ENCODE measurements at regions not wholly inside any gene's neighbourhood (a gene's known extent, or its start where the extent isn't known, plus 50 kb on each side); places are given as distances from the start of the nearest gene placed in this dataset.
"Not testable (repeated sequence)": the region's sequence is repeated elsewhere in the genome, so short reads cannot be mapped to it uniquely, and the experiment has no call there.

GRCh38 chr1:94362466-94363058 lies 55.6 kb upstream of the ABCD3 start:
- peak; percentile 21 for FAIRE-seq

- FAIRE-seq: no peak
These were observed 59.3 kb upstream of the ABCD3 start for GRCh38 chr1:94358630-94359599.

- no peak for FAIRE-seq
These were observed 60.5 kb upstream of the ABCD3 start for GRCh38 chr1:94357661-94358060.

GRCh38 chr1:94355485-94355980 lies 62.7 kb upstream of the ABCD3 start:
- no peak for FAIRE-seq

GRCh38 chr1:94351481-94351880 lies 66.7 kb upstream of the ABCD3 start:
- no peak for FAIRE-seq

GRCh38 chr1:94350350-94350924 lies 67.8 kb upstream of the ABCD3 start:
- no peak for FAIRE-seq

- no peak for FAIRE-seq
These were observed 68.3 kb upstream of the ABCD3 start for GRCh38 chr1:94349853-94350252.

- not testable (repeated sequence) for FAIRE-seq
These were observed 69.8 kb upstream of the ABCD3 start for GRCh38 chr1:94348386-94348785.

GRCh38 chr1:94345148-94345721 lies 73.0 kb upstream of the ABCD3 start:
- FAIRE-seq: no peak

- FAIRE-seq: no peak
These were observed 75.8 kb upstream of the ABCD3 start for GRCh38 chr1:94342416-94342815.

- no peak for FAIRE-seq
These were observed 78.8 kb upstream of the ABCD3 start for GRCh38 chr1:94339206-94339927.

GRCh38 chr1:94336991-94337390 lies 81.2 kb upstream of the ABCD3 start:
- no peak for FAIRE-seq

GRCh38 chr1:94335950-94336349 lies 82.2 kb upstream of the ABCD3 start:
- peak; percentile 87 for FAIRE-seq

- FAIRE-seq: no peak
These were observed 82.7 kb upstream of the ABCD3 start for GRCh38 chr1:94335447-94335846.

GRCh38 chr1:94334764-94335163 lies 83.4 kb upstream of the ABCD3 start:
- FAIRE-seq: no peak

GRCh38 chr1:94332952-94333351 lies 85.2 kb upstream of the ABCD3 start:
- FAIRE-seq: no peak

- no peak for FAIRE-seq
These were observed 85.7 kb upstream of the ABCD3 start for GRCh38 chr1:94332516-94332915.

- FAIRE-seq: no peak
These were observed 88.2 kb upstream of the ABCD3 start for GRCh38 chr1:94329986-94330385.

GRCh38 chr1:94329276-94329675 lies 88.9 kb upstream of the ABCD3 start:
- FAIRE-seq: no peak

- no peak for FAIRE-seq
These were observed 89.8 kb upstream of the ARHGAP29 start for GRCh38 chr1:94327001-94327690.

GRCh38 chr1:94326329-94326728 lies 88.9 kb upstream of the ARHGAP29 start:
- FAIRE-seq: no peak

Measured in colon (tissue), 2 donors.